Naive thymus-derived CD4-positive, alpha-beta T cell (primary cell): ENCODE measurements at regions not wholly inside any gene's neighbourhood (a gene's known extent, or its start where the extent isn't known, plus 50 kb on each side); places are given as distances from the start of the nearest gene placed in this dataset.
"Not testable (repeated sequence)": the region's sequence is repeated elsewhere in the genome, so short reads cannot be mapped to it uniquely, and the experiment has no call there.

Experiments
- ATAC-seq: fragments of 150-1000 bp; cut with Tn5 transposase; 2 replicates; pipeline ENCODE4 v1.10.0; 2021; ENCODE audit warnings: mild to moderate bottlenecking, moderate library complexity
- CTCF ChIA-PET: fragments of 350-600 bp; sonication (Branson Sonifier 250); formaldehyde crosslinking; loops from one replicate; lab custom pipeline; 2021; ENCODE audit warnings: antibody characterized with exemption; lab: Charles Lee
- POLR2A ChIA-PET: fragments of 350-600 bp; sonication (Branson Sonifier 250); formaldehyde crosslinking; loops from one replicate; lab custom pipeline; 2021; ENCODE audit warnings: antibody characterized with exemption, inconsistent platforms; lab: Charles Lee
- DNase-seq, 9 donors: peaks; one replicate each; pipeline versions ENCODE4 v3.0.0 to v3.0.0-alpha.2; 2020 to 2022; ENCODE audit warnings: mixed read lengths in 1 of 9
- H3K27ac ChIP-seq: one replicate; pipeline ENCODE4 v1.7.0; 2013; ENCODE audit warnings: mild to moderate bottlenecking, low read depth, low read length, moderate library complexity
- H3K27me3 ChIP-seq, 2 donors: one replicate each; pipeline ENCODE4 v1.7.0; 2013; ENCODE audit warnings: low read length in 2 of 2, mild to moderate bottlenecking in 2 of 2, moderate library complexity in 2 of 2; ENCODE audit not compliant: control insufficient read depth in 2 of 2, insufficient read depth in 2 of 2
- H3K36me3 ChIP-seq, 3 experiments: 1 replicate in 2 of 3; 2 replicates in 1 of 3; pipeline ENCODE4 v1.7.0; 2013; ENCODE audit warnings: low read length in 3 of 3, mild to moderate bottlenecking in 3 of 3, moderate library complexity in 1 of 3; ENCODE audit not compliant: insufficient read depth in 3 of 3, control insufficient read depth in 2 of 3
- H3K4me1 ChIP-seq, 2 donors: one replicate each; pipeline ENCODE4 v1.7.0; 2013; ENCODE audit warnings: low read length in 2 of 2, mild to moderate bottlenecking in 2 of 2, moderate library complexity in 1 of 2; ENCODE audit not compliant: control insufficient read depth in 2 of 2, insufficient read depth in 2 of 2
- H3K4me3 ChIP-seq: 2 replicates; pipeline ENCODE4 v1.7.0; 2013; ENCODE audit warnings: mild to moderate bottlenecking, low read length
- H3K9me3 ChIP-seq, 3 experiments: 1 replicate in 2 of 3; 2 replicates in 1 of 3; pipeline ENCODE4 v1.7.0; 2013; ENCODE audit warnings: low read length in 3 of 3; ENCODE audit not compliant: control insufficient read depth in 2 of 3
- H3K27ac Mint-ChIP-seq, 9 donors: one replicate each; pipeline ENCODE4 v1.8.0; 2020 to 2022; ENCODE audit warnings: mixed read lengths in 9 of 9, mild to moderate bottlenecking in 8 of 9, moderate library complexity in 5 of 9, inconsistent platforms in 2 of 9
- H3K27me3 Mint-ChIP-seq, 5 donors: one replicate each; pipeline ENCODE4 v1.8.0; 2021 to 2022; ENCODE audit warnings: mixed read lengths in 5 of 5, mild to moderate bottlenecking in 1 of 5
- H3K36me3 Mint-ChIP-seq, 5 donors: one replicate each; pipeline ENCODE4 v1.8.0; 2020 to 2022; ENCODE audit warnings: mixed read lengths in 5 of 5, mild to moderate bottlenecking in 3 of 5, inconsistent platforms in 1 of 5
- H3K4me1 Mint-ChIP-seq, 7 donors: one replicate each; pipeline ENCODE4 v1.8.0; 2020 to 2022; ENCODE audit warnings: mixed read lengths in 7 of 7, mild to moderate bottlenecking in 3 of 7, inconsistent platforms in 1 of 7
- H3K4me3 Mint-ChIP-seq, 10 donors: one replicate each; pipeline ENCODE4 v1.8.0; 2020 to 2022; ENCODE audit warnings: mild to moderate bottlenecking in 10 of 10, mixed read lengths in 10 of 10, moderate library complexity in 6 of 10, inconsistent platforms in 2 of 10
- H3K9me3 Mint-ChIP-seq, 11 donors: one replicate each; pipeline ENCODE4 v1.8.0; 2020 to 2022; ENCODE audit warnings: mixed read lengths in 11 of 11, mild to moderate bottlenecking in 4 of 11, inconsistent platforms in 1 of 11, moderate library complexity in 1 of 11
- intact Hi-C, 2 donors: fragments of 100-400 bp; cut with micrococcal nuclease; formaldehyde crosslinking; loops; one replicate each; pipeline ENCODE4 v1.15.1; 2023

- peaks cover 0 to 2% of the 10 kb centered on the region in 2 donors for H3K27me3 ChIP-seq
- no peaks in the 10 kb centered on the region for H3K4me1 ChIP-seq
- Mint-ChIP-seq H3K4me3 (no peak overlapping the region), H3K4me1 (peaks cover 0 to 2% (median 0%) of the 10 kb centered on the region in 7 donors), H3K27me3 (peaks cover 2 to 19% (median 7%) of the 10 kb centered on the region in 5 donors), H3K9me3 (peaks cover 0 to 5% (median 0%) of the 10 kb centered on the region in 11 donors), H3K27ac (no peak overlapping the region), H3K36me3 (no peaks in the 10 kb centered on the region)
- no peaks in the 10 kb centered on the region for H3K9me3 ChIP-seq
- ATAC-seq = no peak
- H3K36me3 ChIP-seq = no peaks in the 10 kb centered on the region
- no peak overlapping the region for H3K27ac ChIP-seq
- DNase-seq = no peak
- ChIA-PET CTCF (no interaction called here), POLR2A (no interaction called here)
- intact Hi-C loops = no loop called here
- H3K4me3 ChIP-seq = no peak overlapping the region
Measured at GRCh38 chr12:41988715-41989114, 156.0 kb downstream of the GXYLT1 start.

GRCh38 chr12:41986513-41986912 is 158.2 kb downstream of the GXYLT1 start:
- DNase-seq, H3K27me3 ChIP-seq, intact Hi-C loops, POLR2A ChIA-PET, ATAC-seq, H3K4me1 Mint-ChIP-seq, H3K36me3 ChIP-seq, H3K36me3 Mint-ChIP-seq, H3K27ac ChIP-seq, CTCF ChIA-PET, H3K27ac Mint-ChIP-seq, H3K9me3 ChIP-seq, H3K4me3 ChIP-seq, H3K9me3 Mint-ChIP-seq, H3K4me3 Mint-ChIP-seq, H3K4me1 ChIP-seq: not testable (repeated sequence)
- peaks cover 2 to 19% (median 13%) of the 10 kb centered on the region in 5 donors for H3K27me3 Mint-ChIP-seq

DNA sequence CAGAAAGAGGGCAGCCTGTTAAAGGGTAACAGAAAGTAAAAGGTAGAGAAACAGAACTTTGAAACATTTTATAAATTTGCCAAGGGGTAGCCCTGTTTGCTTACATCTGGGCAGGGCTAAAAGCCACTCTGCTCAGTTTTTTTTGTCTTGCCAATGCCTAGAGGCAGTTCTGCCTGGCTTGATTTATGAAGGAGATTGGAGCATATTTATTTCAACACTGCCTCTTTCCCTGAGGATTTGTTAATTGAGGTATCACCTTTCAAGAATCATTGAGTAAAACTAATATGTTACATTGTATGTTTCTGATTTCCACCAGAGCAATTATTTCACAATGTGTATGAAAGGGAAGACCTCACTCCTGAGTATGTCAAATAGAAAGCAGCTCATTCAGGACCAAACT is 160.8 kb downstream of the GXYLT1 start:
- intact Hi-C loops = no loop called here

GRCh38 chr12:41983394-41983793 is 161.3 kb downstream of the GXYLT1 start:
- Histone ChIP-seq H3K9me3 (no peaks in the 10 kb centered on the region), H3K27ac (no peak overlapping the region), H3K4me3 (no peak overlapping the region), H3K4me1 (no peaks in the 10 kb centered on the region), H3K36me3 (no peaks in the 10 kb centered on the region), H3K27me3 (peaks cover 0 to 2% of the 10 kb centered on the region in 2 donors)
- peaks cover 0 to 4% (median 0%) of the 10 kb centered on the region in 11 donors for H3K9me3 Mint-ChIP-seq
- no peaks in the 10 kb centered on the region for H3K36me3 Mint-ChIP-seq
- H3K27me3 Mint-ChIP-seq = peaks cover 2 to 27% (median 18%) of the 10 kb centered on the region in 5 donors
- ChIA-PET POLR2A (no interaction called here), CTCF (interaction anchor here (0.7 kb wide), 1 partner anchor 645 kb away, joined by 3 read pairs; no protein-coding TSS in a partner anchor)
- H3K4me1 Mint-ChIP-seq = no peaks in the 10 kb centered on the region
- no peak overlapping the region for H3K27ac Mint-ChIP-seq
- intact Hi-C loops = no loop called here
- DNase-seq (no peak), ATAC-seq (no peak)
- no peak overlapping the region for H3K4me3 Mint-ChIP-seq

More for the DNA sequence above, 160.8 kb downstream of the GXYLT1 start:
- POLR2A ChIA-PET = no interaction called here
- H3K27me3 ChIP-seq = peaks cover 0 to 2% of the 10 kb centered on the region in 2 donors
- Mint-ChIP-seq H3K27ac (no peak overlapping the region), H3K9me3 (peaks cover 0 to 4% (median 0%) of the 10 kb centered on the region in 11 donors), H3K4me3 (no peak overlapping the region), H3K4me1 (no peaks in the 10 kb centered on the region), H3K36me3 (no peaks in the 10 kb centered on the region), H3K27me3 (peaks cover 2 to 27% (median 18%) of the 10 kb centered on the region in 5 donors)
- H3K36me3 ChIP-seq = no peaks in the 10 kb centered on the region
- no peak overlapping the region for H3K4me3 ChIP-seq
- H3K9me3 ChIP-seq = no peaks in the 10 kb centered on the region
- CTCF ChIA-PET = interaction anchor here (0.7 kb wide), 1 partner anchor 646 kb away, joined by 3 read pairs; no protein-coding TSS in a partner anchor
- no peak for DNase-seq
- ATAC-seq = no peak
- no peaks in the 10 kb centered on the region for H3K4me1 ChIP-seq
- H3K27ac ChIP-seq = no peak overlapping the region

DNA sequence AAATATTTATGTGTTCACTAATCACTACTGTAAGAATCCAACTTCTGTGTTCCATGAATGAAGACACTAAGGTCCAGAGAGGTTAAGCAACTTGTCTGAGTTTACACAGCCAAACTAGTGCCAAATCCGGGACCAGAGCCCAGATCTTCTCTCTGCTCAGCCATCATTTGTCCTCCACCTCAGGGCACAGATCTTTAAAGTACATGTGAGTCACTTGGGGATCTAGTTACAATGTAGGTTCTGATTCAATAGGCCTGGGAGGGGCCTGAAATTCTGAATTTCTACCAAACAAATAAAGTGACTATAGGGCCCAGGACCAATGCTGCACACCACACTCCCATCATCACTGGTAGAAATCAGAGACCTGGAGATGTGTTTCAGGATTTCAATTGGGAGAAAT is 162.9 kb downstream of the GXYLT1 start:
- no peaks in the 10 kb centered on the region for H3K36me3 ChIP-seq
- no peak overlapping the region for H3K4me3 ChIP-seq
- Mint-ChIP-seq H3K4me1 (no peaks in the 10 kb centered on the region), H3K27me3 (peaks cover 2 to 28% (median 20%) of the 10 kb centered on the region in 5 donors), H3K9me3 (peaks cover 0 to 5% (median 2%) of the 10 kb centered on the region in 11 donors), H3K4me3 (no peak overlapping the region), H3K36me3 (no peaks in the 10 kb centered on the region), H3K27ac (no peak overlapping the region)
- peaks cover 0 to 2% of the 10 kb centered on the region in 2 donors for H3K27me3 ChIP-seq
- no peaks in the 10 kb centered on the region for H3K4me1 ChIP-seq
- DNase-seq (no peak), ATAC-seq (no peak)
- H3K9me3 ChIP-seq = no peaks in the 10 kb centered on the region
- no peak overlapping the region for H3K27ac ChIP-seq
- intact Hi-C loops = no loop called here
- ChIA-PET POLR2A (no interaction called here), CTCF (no interaction called here)

- Histone ChIP-seq H3K4me1 (no peaks in the 10 kb centered on the region), H3K27me3 (peaks cover 0 to 2% of the 10 kb centered on the region in 2 donors), H3K9me3 (no peaks in the 10 kb centered on the region), H3K27ac (no peak overlapping the region), H3K4me3 (no peak overlapping the region), H3K36me3 (no peaks in the 10 kb centered on the region)
- Mint-ChIP-seq H3K9me3 (peaks cover 0 to 5% (median 0%) of the 10 kb centered on the region in 11 donors), H3K27me3 (peaks cover 2 to 24% (median 20%) of the 10 kb centered on the region in 5 donors), H3K4me1 (no peaks in the 10 kb centered on the region), H3K4me3 (no peak overlapping the region), H3K36me3 (no peaks in the 10 kb centered on the region), H3K27ac (no peak overlapping the region)
- no peak for ATAC-seq
- DNase-seq = no peak
- ChIA-PET POLR2A (no interaction called here), CTCF (no interaction called here)
- intact Hi-C loops = no loop called here
Measured at GRCh38 chr12:41981013-41981412, 163.7 kb downstream of the GXYLT1 start.

DNA sequence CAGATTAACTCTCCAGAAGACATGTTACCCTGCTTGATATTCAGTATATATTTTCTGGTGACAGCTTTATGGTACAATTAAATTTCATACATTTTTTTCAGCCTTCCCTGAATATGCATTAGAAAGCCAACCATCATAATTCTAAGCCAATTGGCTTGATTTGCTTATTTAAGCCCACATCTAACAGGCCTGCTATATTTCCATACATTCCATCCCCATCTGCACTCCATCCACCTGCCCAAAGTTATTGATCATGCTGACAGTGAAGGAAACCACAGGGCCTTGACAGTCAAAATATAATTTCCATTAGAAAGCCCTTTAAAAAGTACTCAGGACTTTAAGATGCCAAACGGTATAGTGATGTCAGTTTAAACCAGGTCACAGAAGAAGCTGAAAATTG is 164.3 kb downstream of the GXYLT1 start:
- no peak for ATAC-seq
- peaks cover 0 to 20% (median 18%) of the 10 kb centered on the region in 5 donors for H3K27me3 Mint-ChIP-seq
- no peaks in the 10 kb centered on the region for H3K4me1 Mint-ChIP-seq
- H3K27me3 ChIP-seq = peaks cover 0 to 2% of the 10 kb centered on the region in 2 donors
- no peak overlapping the region for H3K4me3 Mint-ChIP-seq
- intact Hi-C loops = no loop called here
- H3K9me3 Mint-ChIP-seq = peaks cover 0 to 5% (median 0%) of the 10 kb centered on the region in 11 donors
- no peak overlapping the region for H3K27ac ChIP-seq
- POLR2A ChIA-PET = no interaction called here
- H3K27ac Mint-ChIP-seq = no peak overlapping the region
- H3K36me3 ChIP-seq = no peaks in the 10 kb centered on the region
- CTCF ChIA-PET = no interaction called here
- no peaks in the 10 kb centered on the region for H3K36me3 Mint-ChIP-seq
- no peak for DNase-seq
- no peak overlapping the region for H3K4me3 ChIP-seq
- no peaks in the 10 kb centered on the region for H3K4me1 ChIP-seq
- no peaks in the 10 kb centered on the region for H3K9me3 ChIP-seq
